GM21447 (cell line): ENCODE measurements at regions not wholly inside any gene's neighbourhood (a gene's known extent, or its start where the extent isn't known, plus 50 kb on each side); places are given as distances from the start of the nearest gene placed in this dataset.
"Not testable (repeated sequence)": the region's sequence is repeated elsewhere in the genome, so short reads cannot be mapped to it uniquely, and the experiment has no call there.

Experiments
- ATAC-seq: cut with Tn5 transposase; IDR thresholded peaks from one replicate; pipeline ENCODE4 v1.9.1; 2021; ENCODE audit not compliant: unreplicated experiment

DNA sequence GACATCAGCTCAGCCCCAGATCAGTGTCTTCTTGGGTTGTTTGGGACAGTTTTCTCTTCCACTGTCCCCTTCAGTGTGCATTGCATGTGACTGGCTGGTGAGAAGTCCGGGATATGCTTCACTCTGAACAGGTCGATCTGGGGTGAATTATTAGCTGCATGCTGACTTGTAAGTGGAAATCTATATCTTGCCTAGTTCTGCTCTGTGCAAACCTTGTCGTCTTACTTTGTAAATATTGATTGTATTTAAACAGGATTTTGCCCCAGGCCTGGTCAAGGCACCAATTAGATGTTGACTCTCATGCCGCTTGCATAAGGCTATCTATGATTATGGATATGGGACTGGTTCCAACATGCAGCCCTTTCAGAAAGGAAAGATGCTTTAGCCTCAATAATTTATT lies 669.7 kb downstream of the TYW1 start:
- not testable (repeated sequence) for ATAC-seq

DNA sequence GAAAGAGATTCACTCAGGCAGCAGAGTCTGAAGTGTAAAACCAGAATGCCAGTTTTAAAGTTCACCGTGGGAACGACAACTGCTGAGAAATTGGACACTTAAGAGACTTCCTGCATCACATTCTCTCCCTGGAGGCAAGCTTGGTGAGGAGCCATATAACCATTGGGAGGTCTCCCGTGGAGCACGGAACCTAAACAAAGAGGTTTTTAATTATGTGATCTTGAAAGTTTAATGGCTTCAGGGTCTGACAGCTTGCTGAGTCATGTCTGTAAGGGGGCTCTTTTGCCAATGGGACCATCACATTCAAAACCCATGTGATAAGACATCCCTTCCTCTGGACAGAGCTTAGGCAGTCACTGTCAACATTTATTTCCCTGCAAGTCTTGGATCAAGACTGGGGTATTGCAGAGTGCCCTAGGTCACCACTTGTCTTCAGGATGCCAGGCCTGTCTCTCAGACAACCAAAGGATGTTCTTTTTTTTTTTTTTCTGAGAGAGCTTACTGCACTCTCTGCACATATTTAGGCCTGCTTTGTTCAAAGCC lies 674.4 kb downstream of the TYW1 start:
- no peak for ATAC-seq

DNA sequence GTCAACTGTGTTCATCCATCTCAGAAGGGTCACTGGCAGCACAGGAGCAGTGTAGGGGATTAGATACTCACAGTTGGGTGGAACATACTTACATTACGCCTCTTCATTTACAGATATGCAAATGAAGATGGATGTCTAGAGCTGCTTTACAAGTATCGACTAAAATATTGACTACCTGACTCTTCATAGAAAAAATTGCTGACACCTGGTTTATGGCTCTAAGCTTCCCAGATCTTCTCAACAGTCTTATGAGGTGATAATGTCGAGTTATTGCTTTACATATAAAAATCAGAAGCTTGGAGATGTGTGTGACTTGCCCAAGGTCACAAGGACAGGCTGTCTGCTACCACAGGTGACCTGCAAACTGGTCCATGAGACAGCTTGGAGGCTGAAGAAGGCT lies 677.2 kb downstream of the TYW1 start:
- ATAC-seq, result no peak

DNA sequence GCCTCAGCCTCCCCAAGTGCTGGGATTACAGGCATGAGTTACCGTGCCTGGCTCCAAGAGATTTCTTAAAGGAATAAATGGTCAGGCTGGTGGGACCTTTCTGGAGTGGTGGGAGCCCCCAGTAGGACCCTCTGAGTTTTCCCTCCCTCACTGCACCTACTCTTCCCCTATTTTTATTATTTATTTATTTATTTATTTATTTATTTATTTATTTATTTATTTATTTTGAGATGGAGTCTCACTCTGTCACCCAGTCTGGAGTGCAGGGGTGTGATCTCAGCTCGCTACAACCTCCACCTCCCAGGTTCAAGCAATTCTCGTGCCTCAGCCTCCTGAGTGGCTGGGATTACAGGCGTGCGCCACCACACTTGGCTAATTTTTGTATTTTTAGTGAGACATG lies 678.2 kb downstream of the TYW1 start:
- not testable (repeated sequence) for ATAC-seq

DNA sequence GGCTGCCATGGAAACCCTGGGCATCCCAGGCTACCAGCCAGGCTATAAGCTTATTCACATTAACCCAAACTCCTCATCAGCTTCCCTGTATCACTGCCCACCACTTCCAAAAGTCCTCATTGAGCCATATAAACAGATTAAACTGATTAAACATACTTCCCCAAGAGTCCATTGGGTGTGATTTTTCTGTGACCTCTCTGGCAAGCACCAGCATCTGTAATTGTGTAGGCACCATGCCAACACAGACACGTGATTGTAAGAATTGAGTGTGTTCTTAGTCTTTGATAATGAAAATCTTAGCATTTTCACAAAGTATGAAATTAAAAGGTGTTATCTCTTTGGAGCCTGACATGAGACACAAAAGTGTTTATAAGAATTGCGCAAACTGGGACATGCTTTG lies 679.3 kb downstream of the TYW1 start:
- ATAC-seq, result no peak

DNA sequence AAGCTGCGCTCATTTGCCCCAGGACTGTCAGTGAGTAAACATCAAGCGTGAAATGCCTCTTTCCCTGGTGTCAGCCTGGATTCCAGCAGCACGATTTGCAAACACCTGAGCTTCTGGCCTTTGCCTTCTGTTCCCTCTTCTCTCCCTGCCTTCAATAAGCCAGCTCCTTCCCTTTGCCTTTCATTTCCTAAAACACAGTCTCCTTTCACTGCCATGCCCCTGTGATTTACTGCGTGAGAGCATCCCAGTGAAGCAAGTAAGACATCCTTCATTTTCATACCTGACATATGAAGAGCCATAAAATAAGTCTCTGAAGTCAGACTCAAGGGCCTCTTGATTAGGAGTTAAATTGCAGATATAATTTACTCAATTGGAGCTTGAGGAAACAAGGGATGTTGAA lies 681.8 kb downstream of the TYW1 start:
- no peak for ATAC-seq

DNA sequence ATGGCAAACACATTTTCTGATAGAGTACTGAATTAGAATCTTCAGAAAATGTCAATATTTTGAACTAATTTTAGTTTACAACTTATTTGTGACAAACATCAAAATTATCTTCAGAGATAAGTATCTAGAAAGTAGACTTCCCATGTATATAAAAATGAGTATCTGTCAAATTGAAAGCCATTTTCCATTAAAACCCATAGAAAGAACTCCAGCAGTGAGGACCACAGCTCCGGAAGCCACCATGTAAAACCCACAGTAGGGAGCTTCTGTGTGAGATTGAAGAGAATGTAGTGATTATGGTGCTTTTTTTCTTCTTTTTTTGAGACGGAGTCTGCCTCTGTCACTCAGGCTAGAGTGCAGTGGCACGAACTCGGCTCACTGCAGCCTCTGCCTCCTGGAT lies 687.0 kb downstream of the TYW1 start:
- ATAC-seq, result no peak

DNA sequence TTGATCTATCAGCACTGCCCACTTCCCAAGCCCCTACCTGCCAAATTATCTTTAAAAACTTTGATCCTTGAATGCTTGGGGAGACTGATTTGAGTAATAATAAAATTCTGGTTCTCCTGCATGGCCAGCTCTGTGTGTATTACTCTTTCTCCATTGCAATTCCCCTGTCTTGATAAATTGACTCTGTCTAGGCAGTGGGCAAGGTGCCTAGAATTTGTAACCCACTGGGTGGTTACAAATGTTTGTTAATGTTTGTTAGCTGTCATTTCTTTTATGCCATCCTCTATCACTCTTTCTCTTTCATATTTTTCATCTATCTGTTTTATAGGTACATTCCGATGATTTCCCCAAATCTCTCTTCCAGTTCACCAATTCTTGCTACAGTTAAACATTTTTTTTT lies 694.1 kb downstream of the TYW1 start:
- no peak for ATAC-seq

DNA sequence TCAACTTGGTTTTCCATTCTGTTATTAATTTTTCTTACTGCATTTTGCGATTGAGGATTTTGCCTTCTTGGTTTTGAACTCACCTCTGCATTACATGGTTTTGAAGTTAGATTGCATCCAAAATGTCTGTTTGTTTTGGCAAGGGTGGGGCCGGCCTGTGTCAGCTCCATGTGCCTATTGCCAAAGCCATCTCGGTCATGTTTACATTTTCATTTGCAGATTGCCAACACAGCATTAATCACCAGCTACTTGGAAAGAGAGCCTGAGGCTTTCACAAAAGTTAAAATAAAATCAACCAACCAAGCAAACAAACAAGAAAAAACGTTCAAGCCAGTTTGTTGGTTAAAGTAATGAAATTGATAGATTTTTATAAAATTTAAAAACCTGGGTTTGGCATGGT lies 695.8 kb downstream of the TYW1 start:
- no peak for ATAC-seq

DNA sequence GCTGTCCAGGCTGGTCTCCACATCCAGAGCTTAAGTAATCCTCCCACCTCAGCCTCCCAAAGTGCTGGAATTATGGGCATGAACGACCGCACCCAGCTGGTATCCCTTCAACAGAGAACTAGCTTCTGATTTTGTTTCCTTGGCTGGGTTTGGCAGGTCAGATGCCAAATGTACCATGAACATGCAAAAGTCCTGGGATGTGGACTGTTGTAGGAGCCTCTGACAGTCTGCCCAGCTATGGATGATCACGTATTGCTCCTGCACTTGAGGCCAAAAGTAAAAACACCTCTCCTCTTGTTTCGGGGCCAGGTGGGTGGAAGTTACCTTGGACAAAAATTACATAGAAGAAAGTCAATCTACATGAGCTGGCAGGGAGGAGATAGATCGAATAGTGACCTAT lies 699.5 kb downstream of the TYW1 start:
- no peak for ATAC-seq

DNA sequence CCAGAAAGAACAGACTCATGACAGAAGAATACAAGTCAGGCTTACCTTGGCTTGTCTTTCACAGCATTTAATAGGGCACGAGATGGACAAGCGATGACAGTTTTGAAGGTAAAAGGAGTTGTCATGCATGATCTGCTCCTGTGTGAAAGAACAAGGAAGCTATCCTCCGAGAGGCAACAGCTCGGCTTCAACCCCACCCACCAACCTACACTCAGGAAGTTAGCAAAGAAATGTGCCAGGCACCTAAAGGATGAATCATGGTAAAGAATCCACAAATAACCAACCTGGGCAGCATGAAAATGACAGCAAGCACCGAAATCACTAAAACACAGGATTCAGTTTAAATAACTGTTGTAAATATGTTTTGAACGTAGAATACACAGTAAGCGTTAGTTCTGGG lies 700.2 kb downstream of the TYW1 start:
- ATAC-seq, result no peak

DNA sequence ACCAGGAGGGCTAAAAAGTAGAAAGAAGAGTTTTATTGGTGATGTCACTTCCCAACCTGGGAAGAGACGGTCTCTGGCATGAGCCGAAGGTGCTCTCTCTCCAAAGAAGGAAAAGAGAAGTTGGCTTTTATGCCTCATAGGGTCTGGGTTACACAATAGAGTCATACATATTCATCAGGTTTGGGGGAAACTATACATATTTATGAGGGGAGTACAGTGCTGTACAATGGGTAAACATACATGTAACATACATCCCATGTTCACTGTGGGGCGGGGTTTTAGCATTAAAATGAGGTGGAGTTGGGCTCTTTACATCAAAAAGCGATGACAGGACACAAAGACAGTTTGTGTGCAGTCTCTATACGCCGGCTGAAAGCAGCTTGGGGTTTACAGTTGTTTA lies 701.7 kb downstream of the TYW1 start:
- ATAC-seq, result no peak

DNA sequence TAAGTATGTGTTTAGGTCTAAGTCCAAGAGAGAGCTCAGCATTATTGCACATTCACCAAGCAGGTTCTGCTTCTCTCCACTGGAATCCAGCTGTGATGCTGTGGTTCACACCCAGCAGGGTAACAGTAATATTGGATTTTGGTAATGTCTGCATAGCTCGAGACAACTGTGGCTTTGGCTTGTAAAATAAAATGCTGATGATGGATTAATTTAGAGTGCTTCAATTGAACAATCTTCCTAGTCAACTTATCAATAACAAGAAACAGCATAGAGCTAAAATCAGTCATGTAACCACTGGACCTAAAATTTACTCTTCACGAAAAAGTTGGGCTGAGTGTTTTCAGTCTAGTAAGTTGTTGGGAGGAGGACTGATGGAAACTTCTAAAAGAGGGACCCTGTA lies 709.2 kb downstream of the TYW1 start:
- no peak for ATAC-seq

DNA sequence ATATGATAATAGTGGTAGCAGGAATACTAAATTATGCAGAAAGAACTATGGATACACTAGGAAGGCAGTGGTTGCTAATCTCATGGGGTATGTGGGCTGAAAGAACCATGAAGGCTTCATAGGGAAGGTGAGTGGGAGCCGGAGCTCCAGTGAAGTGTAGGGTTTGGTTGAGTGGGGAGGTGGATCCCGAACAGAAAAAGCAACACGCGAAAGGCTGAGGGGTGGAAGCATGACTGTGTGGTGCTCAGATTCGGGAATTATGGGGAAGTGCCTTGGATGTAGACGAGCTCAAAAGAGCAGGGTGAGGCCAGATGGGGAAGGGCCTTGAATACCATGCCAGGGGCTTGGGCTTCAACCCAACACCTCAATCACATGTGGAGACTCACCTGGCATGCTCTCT lies 715.1 kb downstream of the TYW1 start:
- no peak for ATAC-seq

DNA sequence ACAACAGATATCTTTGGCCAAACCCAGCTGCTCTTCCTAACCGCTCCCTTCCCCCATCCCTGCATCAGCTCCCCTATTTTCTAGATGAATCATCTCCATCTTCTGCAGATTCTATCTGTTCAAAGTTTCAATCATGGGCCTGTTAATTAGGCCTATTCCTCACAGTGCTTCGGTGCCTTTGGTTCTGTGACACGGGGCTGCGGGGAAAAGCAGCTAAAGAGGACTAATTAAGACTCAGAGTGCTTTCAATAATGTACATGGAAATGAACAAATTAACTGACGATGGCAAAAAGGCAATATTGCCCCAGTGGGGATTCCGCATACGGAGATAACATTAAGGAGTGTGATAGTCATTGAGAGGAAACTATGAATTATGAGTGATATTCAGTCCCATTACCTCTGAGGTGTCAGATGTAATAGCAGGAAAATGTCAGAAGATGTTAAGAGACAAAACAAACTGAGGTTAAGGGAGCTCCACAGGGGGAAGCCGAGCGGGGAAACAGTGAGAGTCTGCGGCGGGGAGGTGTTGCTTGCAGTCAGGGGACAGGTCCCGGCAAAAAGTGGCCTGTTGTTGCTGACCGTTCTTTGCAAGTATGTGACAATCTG lies 716.9 kb downstream of the TYW1 start:
- no peak for ATAC-seq

DNA sequence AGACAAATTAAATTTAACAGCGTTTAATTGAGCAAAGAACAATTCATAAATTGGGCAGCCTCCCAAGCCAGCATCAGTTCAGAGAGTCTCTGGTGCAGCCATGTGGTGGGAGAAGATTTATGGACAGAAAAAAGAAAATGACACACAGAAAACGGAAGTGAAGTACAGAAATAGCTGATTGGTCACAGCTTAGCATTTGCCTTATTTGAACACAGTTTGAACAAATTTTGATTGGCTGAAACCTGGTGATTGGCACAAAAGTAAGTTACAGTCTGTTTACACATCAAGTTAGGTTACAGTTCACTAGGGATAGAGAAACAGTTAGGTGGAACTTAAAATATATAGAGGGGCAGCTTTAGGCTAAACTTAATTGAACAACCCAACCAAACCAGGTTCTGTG lies 720.1 kb downstream of the TYW1 start:
- ATAC-seq, result no peak

DNA sequence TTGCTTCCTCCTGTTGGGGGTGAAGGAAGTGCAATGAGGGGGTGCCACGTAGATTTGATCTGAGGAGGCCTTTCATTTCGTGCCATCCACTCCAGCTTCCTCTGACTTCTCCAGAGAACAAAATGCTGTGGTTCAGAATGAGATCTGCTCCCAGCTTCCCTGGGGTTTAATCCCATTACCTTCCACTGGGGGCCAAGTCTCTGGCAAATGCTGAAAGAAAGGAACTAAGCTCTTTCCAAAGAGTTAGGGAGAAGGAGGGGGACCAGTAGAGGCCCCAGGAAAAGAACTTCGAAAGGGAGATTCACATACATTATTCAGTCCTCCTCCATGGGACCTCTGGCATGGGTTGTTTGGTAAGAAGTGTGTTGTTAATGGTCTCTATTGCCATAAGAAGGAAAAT lies 727.0 kb downstream of the TYW1 start:
- no peak for ATAC-seq

DNA sequence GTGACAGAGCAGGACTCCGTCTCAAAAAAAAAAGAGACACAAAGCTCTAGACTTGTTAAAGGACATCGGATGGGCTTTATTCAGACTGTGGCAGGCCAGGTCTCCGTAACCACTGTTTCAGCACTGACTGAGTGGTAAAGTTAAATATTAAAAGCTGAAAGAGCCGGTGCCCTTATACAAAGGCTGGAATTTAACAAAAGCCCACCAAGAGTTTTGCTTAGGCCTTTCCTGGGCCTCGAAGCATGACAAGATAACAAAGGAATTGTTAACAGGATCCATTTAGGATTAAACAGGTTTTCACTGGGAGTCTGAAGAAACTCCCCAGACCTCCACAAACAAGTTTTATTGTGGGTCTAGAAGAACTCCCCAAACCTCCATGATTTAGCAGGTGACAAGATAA lies 727.8 kb downstream of the TYW1 start:
- ATAC-seq, result no peak

DNA sequence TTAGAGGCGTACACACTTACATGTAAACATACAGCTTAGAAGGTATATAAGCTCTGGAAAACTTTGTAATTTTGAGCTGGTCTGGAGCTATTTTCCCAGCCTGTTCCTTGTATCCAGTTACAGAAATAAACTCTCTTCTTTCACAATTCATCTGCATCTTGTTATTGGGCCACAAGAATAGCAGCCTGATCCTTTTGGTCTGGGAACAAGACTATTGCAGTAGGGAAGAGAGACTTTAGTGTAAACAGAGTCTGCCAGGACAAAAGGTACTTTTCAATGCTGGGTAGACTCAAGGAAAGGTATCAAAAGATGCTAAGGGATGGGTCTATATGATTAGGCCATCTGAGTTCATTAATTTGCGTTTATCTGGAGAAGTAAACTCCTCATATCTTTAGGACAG lies 728.3 kb downstream of the TYW1 start:
- ATAC-seq, result no peak

DNA sequence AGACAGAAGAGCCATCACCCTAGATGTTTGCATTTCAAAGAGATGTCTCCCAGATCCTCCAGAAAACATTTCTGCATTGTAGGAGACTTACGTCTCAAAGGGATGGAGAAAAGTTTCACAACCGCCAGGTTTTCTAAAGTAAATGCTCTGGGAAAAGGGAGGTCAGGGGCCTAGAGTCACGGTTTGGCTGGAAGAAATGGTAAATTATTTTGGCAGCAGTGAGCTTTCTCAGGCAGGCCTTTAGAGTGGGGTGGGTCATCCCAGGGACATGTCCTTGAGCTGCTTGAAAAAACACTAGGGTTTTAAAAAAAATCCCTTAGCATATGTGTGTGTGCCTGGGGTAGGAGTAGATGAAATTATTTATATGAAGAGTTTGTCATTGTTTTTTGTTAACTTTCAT lies 728.8 kb downstream of the TYW1 start:
- no peak for ATAC-seq

DNA sequence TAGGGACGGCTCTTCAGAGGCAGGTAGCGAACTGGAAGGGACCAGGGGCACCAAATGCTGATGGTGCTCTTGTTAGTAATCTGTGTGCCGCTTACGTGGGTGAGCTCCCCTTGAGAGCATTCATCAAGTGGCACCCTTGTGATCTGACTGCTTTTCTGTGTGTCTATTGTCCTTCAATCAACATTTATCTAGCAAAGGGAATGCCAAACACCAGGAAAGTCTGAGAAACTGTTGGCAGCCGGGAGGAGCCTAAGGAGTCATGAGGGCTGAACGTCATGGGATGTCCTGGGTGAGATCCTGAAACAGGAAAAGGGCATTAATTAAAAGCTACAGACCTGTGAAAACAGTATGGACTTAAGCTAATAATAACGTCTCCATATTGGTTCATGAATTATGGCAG lies 733.1 kb downstream of the TYW1 start:
- ATAC-seq, result no peak

DNA sequence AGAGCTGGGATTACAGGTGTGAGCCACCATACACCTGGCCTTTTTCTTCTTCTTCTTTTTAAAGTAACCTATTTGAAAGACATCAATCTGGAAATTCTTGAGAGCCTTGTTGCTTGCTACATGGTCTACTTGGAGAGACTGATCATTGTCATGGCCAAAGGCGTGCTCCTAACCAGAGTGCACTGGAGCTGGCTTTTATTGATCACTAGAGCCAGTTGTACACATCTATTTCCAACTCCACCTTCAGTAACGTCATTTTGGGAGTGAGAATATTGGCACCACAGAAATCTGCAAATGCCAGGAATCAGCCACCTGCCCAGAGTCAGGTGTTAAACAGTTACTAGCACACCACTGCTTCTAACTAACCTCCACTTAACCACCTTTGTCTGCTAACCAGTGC lies 735.1 kb downstream of the TYW1 start:
- ATAC-seq, result no peak

DNA sequence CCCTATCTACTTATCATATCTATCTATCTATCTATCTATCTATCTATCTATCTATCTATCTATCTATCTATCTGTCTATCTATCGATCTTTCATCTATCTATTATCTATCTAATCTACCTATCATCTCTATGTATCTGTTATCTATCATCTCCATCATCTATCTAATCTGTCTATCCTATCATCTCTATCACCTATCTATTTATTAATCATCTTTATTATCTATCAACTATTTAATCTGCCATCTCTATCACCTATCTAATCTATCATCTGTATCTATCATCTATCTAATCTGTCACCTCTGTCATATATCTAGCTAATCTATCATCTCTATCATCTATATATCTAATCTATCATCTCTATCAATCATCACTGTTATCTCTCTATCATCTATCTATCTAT lies 736.3 kb downstream of the TYW1 start:
- no peak for ATAC-seq

DNA sequence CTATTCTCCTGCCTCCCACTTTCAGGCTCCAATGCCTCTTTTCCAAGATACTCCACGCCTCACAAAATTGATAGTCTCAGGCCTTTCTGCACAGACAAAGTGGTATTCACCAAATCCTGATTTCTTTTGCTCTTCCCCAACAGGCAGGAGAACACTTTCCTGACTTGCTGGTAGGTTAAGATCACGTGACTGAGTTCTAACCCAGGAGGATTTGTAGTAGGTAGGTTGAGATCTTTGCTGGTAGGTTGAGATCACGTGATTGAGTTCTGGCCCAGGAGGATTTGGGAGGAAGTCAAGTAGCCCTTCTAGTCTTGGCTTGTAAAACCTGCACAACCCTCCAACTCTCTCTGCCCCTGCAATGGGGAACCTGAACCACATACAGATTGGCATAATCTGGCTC lies 741.5 kb downstream of the TYW1 start:
- ATAC-seq, result no peak
